ENCODE measurements at regions not wholly inside any gene's neighbourhood (a gene's known extent, or its start where the extent isn't known, plus 50 kb on each side); places are given as distances from the start of the nearest gene placed in this dataset.
A peak's percentile ranks its signal among the peaks of the same experiment; 100 is the strongest.
"Not testable (repeated sequence)": the region's sequence is repeated elsewhere in the genome, so short reads cannot be mapped to it uniquely, and the experiment has no call there.

DNA sequence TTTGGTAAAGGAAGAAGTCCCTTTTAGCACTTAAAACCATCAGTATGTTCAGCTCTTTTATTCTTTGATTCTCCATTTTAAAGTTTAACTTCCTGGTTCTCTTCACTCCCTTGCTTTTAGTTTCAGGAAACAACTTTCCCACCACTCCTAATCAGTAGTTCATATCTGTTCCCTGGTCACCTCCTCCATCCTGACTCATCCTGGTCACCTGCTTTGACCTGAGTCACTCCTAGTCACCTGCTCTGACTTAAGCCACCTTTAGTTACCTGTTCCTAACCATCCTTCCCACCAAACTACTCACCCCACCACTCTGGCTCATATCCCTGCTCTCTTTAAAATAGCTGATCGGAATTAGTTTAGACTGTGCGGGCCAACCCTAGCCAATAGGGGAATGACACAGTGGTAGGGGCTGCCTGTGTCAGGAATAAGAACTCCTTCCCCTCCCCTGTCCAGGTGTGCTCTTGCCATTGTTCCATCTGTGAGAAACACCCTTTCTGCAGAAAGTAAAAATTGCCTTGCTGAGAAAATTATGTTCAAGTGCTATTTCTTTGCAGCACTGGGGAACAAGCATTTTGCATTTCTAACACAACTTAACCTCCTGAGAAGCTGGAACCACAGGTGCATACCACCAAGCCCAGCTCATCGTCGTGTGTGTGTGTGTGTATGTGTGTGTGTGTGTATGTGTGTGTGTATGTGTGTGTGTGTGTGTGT lies 204.0 kb upstream of the MAOA start:
- H3K4me1 ChIP-seq (ENCODE audit: control insufficient read depth, insufficient read depth, low read length, poor library complexity, severe bottlenecking); H3K27ac ChIP-seq (ENCODE audit: insufficient read depth, low read length, poor library complexity, severe bottlenecking); H3K4me3 Mint-ChIP-seq; H3K4me3 ChIP-seq (ENCODE audit: low read depth, low read length); H3K36me3 Mint-ChIP-seq; H3K36me3 ChIP-seq (ENCODE audit: control insufficient read depth, insufficient read depth, low read length); H3K4me1 Mint-ChIP-seq; DNase-seq; H3K27me3 ChIP-seq (ENCODE audit: control insufficient read depth, insufficient read depth, low read length); ATAC-seq (ENCODE audit: low read depth in 2 of 2); H3K27ac Mint-ChIP-seq; H3K27me3 Mint-ChIP-seq: not testable (repeated sequence)
- peaks cover 18 to 29% of the 10 kb centered on the region in 2 experiments for H3K9me3 ChIP-seq (ENCODE audit: control insufficient read depth in 2 of 2, low read length in 2 of 2)
- H3K9me3 Mint-ChIP-seq, result peaks cover 0 to 23% (median 4%) of the 10 kb centered on the region in 7 donors

DNA sequence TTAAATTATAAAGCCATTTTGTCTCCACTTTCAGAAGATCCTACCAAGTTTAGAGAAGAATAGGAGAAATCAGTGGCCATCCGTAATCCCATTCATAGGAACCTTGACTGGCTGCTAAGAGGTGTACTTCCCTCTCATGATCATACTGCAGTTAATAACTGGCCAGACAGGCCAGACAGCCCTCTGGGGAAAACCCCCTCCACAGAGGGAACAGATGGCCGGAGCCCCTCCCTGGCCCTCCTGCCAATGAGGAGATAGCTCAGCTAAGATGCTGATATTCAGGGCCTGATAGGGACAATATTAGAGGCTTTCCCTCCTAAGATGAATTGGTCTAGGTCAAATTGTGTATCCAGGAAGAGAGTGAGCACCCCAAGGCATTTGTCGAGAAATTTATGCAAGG lies 200.0 kb upstream of the MAOA start:
- ATAC-seq (ENCODE audit: low read depth in 2 of 2), result no peak
- Histone ChIP-seq H3K4me3 (ENCODE audit: low read depth, low read length) (no peak overlapping the region), H3K36me3 (ENCODE audit: control insufficient read depth, insufficient read depth, low read length) (no peaks in the 10 kb centered on the region), H3K4me1 (ENCODE audit: control insufficient read depth, insufficient read depth, low read length, poor library complexity, severe bottlenecking) (no peaks in the 10 kb centered on the region), H3K27ac (ENCODE audit: insufficient read depth, low read length, poor library complexity, severe bottlenecking) (no peak overlapping the region), H3K9me3 (ENCODE audit: control insufficient read depth in 2 of 2, low read length in 2 of 2) (peaks cover 10 to 23% of the 10 kb centered on the region in 2 experiments), H3K27me3 (ENCODE audit: control insufficient read depth, insufficient read depth, low read length) (no peaks in the 10 kb centered on the region)
- Mint-ChIP-seq H3K4me1 (no peaks in the 10 kb centered on the region), H3K27ac (no peak overlapping the region), H3K9me3 (peaks cover 0 to 12% (median 2%) of the 10 kb centered on the region in 7 donors), H3K4me3 (no peak overlapping the region), H3K36me3 (no peaks in the 10 kb centered on the region), H3K27me3 (no peaks in the 10 kb centered on the region)
- DNase-seq, result no peak

DNA sequence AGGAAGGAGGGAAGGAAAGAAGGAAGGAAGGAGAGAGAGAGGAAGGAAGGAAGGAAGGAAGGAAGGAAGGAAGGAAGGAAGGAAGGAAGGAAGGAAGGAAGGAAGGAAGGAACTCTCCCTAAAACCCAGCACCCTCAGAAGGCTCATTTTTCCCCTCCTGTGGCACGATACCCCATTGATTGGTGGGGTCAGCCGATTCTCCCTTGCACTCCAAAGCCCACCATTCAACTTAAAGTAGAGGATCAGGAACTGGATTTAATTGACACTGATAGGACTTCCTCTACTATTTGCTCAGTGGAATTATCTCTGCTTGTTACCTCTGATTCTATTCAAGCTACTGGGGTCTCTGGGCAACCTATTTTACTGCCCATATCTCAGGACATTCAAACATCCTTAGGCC lies 199.2 kb upstream of the MAOA start:
- Histone ChIP-seq H3K4me1 (ENCODE audit: control insufficient read depth, insufficient read depth, low read length, poor library complexity, severe bottlenecking) (no peaks in the 10 kb centered on the region), H3K27ac (ENCODE audit: insufficient read depth, low read length, poor library complexity, severe bottlenecking) (no peak overlapping the region), H3K9me3 (ENCODE audit: control insufficient read depth in 2 of 2, low read length in 2 of 2) (peaks cover 4 to 15% of the 10 kb centered on the region in 2 experiments), H3K4me3 (ENCODE audit: low read depth, low read length) (no peak overlapping the region), H3K27me3 (ENCODE audit: control insufficient read depth, insufficient read depth, low read length) (no peaks in the 10 kb centered on the region), H3K36me3 (ENCODE audit: control insufficient read depth, insufficient read depth, low read length) (no peaks in the 10 kb centered on the region)
- Mint-ChIP-seq H3K36me3 (no peaks in the 10 kb centered on the region), H3K27ac (no peak overlapping the region), H3K4me3 (no peak overlapping the region), H3K27me3 (no peaks in the 10 kb centered on the region), H3K4me1 (no peaks in the 10 kb centered on the region), H3K9me3 (peaks cover 0 to 9% (median 2%) of the 10 kb centered on the region in 7 donors)
- no peak for DNase-seq
- no peak for ATAC-seq (ENCODE audit: low read depth in 2 of 2)

DNA sequence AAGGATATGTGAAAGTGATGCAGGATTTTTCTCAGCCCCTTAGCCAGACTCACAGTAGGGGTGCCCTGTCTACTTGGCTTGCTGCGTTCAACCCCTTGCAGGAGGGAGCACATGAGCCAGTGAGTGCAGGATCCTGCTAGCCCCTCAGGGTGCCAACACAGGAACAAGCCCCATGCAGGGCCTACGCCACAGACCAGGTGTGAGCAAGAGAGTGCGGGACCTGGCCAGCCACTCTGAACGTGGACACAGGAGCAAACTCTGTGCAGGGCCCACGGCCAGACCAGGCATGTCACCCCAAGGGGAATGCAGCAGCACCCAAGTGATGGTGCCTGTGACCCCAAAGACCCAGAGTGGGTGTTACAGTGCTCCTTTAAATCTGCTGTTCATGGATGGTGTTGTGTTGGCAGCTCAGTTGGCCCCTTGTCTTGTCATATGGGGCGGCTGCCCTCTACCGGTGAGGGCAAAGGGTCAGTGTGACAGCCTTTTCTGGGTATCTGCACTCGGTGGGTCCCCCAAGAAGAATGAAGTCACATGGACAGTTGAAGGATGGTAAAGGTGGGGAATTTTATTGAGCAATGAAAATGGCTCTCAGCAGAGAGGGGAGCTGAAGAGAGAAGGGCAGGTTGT lies 188.4 kb upstream of the MAOA start:
- Mint-ChIP-seq H3K4me3 (peak overlapping the region in 1 of 4 donors; percentile 24), H3K36me3 (no peaks in the 10 kb centered on the region), H3K9me3 (peaks cover 0 to 4% (median 0%) of the 10 kb centered on the region in 7 donors), H3K27ac (peak overlapping the region; percentile 8 to 83 (median 72)), H3K4me1 (peaks cover 19 to 46% (median 25%) of the 10 kb centered on the region in 4 donors), H3K27me3 (no peaks in the 10 kb centered on the region)
- Histone ChIP-seq H3K9me3 (ENCODE audit: control insufficient read depth in 2 of 2, low read length in 2 of 2) (no peaks in the 10 kb centered on the region), H3K4me1 (ENCODE audit: control insufficient read depth, insufficient read depth, low read length, poor library complexity, severe bottlenecking) (peaks cover 23% of the 10 kb centered on the region), H3K4me3 (ENCODE audit: low read depth, low read length) (peak overlapping the region; percentile 35), H3K36me3 (ENCODE audit: control insufficient read depth, insufficient read depth, low read length) (no peaks in the 10 kb centered on the region), H3K27me3 (ENCODE audit: control insufficient read depth, insufficient read depth, low read length) (no peaks in the 10 kb centered on the region), H3K27ac (ENCODE audit: insufficient read depth, low read length, poor library complexity, severe bottlenecking) (peak overlapping the region; percentile 33)
- ATAC-seq (ENCODE audit: low read depth in 2 of 2) (no peak), DNase-seq (peak in 1 of 3 donors; percentile 44)

DNA sequence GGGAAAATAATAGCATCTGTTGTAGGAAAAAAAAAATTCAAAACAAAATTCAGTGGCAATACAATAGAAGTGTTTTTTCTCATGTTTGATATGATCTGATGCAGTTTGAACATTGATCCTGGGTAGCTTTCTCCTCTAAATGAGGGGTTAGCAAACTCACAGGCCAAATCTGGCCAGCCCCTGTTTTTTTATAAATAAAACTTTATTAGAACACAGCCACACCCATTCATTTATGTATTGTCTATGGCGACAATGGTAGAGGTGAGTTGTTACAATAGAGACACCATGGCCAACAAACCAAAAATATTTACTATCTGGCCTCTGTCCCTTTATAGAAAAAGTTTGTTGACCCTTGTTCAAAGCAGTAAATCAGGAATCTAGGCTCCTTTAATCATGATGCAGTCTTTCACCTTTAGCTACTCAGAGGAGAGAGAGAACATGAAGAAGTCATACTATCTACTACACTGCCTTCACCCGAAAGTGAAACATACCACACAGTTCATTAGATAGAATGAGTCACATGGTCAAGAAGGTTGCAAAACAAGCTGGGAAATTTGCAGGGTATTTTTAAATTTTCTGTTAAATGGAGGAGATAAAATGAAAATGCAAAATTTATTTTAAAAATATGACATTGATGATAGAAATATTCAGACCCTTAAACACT lies 186.6 kb upstream of the MAOA start:
- peaks cover 0 to 4% (median 0%) of the 10 kb centered on the region in 7 donors for H3K9me3 Mint-ChIP-seq
- peak overlapping the region in 1 of 4 donors; percentile 2 for H3K4me3 Mint-ChIP-seq
- peak; percentile 79 to 89 for ATAC-seq (ENCODE audit: low read depth in 2 of 2)
- no peaks in the 10 kb centered on the region for H3K9me3 ChIP-seq (ENCODE audit: control insufficient read depth in 2 of 2, low read length in 2 of 2)
- peak overlapping the region; percentile 22 for H3K4me3 ChIP-seq (ENCODE audit: low read depth, low read length)
- H3K36me3 ChIP-seq (ENCODE audit: control insufficient read depth, insufficient read depth, low read length), result no peaks in the 10 kb centered on the region
- H3K27ac Mint-ChIP-seq, result peak overlapping the region in 2 of 3 donors; percentile 9 to 97
- peaks cover 17 to 46% (median 25%) of the 10 kb centered on the region in 4 donors for H3K4me1 Mint-ChIP-seq
- H3K4me1 ChIP-seq (ENCODE audit: control insufficient read depth, insufficient read depth, low read length, poor library complexity, severe bottlenecking), result peaks cover 23% of the 10 kb centered on the region
- H3K27me3 Mint-ChIP-seq, result no peaks in the 10 kb centered on the region
- no peaks in the 10 kb centered on the region for H3K27me3 ChIP-seq (ENCODE audit: control insufficient read depth, insufficient read depth, low read length)
- H3K27ac ChIP-seq (ENCODE audit: insufficient read depth, low read length, poor library complexity, severe bottlenecking), result no peak overlapping the region
- no peaks in the 10 kb centered on the region for H3K36me3 Mint-ChIP-seq
- peak in 1 of 3 donors; percentile 67 for DNase-seq

DNA sequence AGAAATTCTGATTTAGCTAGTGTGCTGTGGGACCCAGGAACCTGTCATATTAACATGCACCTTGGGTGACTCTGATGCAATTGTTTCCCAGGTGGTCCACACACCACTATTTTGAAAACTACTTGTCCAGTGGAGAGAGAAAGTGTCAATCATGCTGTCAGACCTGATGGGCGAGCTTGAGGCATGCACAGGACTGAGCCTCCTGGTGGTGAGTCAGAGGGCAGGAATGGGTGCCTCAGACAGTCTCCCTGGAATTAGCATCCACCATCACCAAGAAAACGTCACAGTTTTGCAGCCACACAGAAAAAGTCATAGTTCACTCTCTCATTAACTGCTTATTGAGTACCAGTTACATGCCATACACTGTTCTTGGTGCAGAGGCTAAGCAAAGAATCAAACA lies 181.8 kb upstream of the MAOA start:
- Histone ChIP-seq H3K27me3 (ENCODE audit: control insufficient read depth, insufficient read depth, low read length) (no peaks in the 10 kb centered on the region), H3K4me3 (ENCODE audit: low read depth, low read length) (no peak overlapping the region), H3K9me3 (ENCODE audit: control insufficient read depth in 2 of 2, low read length in 2 of 2) (no peaks in the 10 kb centered on the region), H3K36me3 (ENCODE audit: control insufficient read depth, insufficient read depth, low read length) (no peaks in the 10 kb centered on the region), H3K27ac (ENCODE audit: insufficient read depth, low read length, poor library complexity, severe bottlenecking) (no peak overlapping the region), H3K4me1 (ENCODE audit: control insufficient read depth, insufficient read depth, low read length, poor library complexity, severe bottlenecking) (peaks cover 3% of the 10 kb centered on the region)
- H3K36me3 Mint-ChIP-seq, result no peaks in the 10 kb centered on the region
- ATAC-seq (ENCODE audit: low read depth in 2 of 2), result no peak
- peaks cover 0 to 4% (median 0%) of the 10 kb centered on the region in 7 donors for H3K9me3 Mint-ChIP-seq
- peaks cover 3 to 12% (median 8%) of the 10 kb centered on the region in 4 donors for H3K4me1 Mint-ChIP-seq
- H3K27me3 Mint-ChIP-seq, result no peaks in the 10 kb centered on the region
- no peak for DNase-seq
- H3K4me3 Mint-ChIP-seq, result no peak overlapping the region
- H3K27ac Mint-ChIP-seq, result no peak overlapping the region

DNA sequence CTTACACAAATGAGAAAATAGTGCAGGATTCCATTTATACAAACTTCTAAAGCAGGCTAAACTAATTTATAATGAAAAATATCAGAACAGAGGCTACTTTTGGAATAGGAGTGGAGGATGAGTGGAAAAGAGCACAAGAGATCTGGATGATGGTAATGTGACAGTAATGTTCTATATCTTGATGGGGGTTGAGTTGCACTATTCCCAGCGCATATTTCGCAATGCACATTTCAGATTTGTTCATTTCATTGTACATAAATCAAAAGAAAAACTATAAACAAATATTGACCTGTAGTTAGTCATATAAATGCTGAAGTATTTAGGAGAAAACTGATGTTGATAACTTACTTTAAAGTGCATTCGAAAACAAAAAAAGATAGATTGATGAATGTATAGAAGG lies 177.0 kb upstream of the MAOA start:
- no peaks in the 10 kb centered on the region for H3K36me3 Mint-ChIP-seq
- DNase-seq, result no peak
- Histone ChIP-seq H3K27ac (ENCODE audit: insufficient read depth, low read length, poor library complexity, severe bottlenecking) (no peak overlapping the region), H3K4me1 (ENCODE audit: control insufficient read depth, insufficient read depth, low read length, poor library complexity, severe bottlenecking) (peaks cover 4% of the 10 kb centered on the region), H3K27me3 (ENCODE audit: control insufficient read depth, insufficient read depth, low read length) (no peaks in the 10 kb centered on the region), H3K4me3 (ENCODE audit: low read depth, low read length) (no peak overlapping the region), H3K36me3 (ENCODE audit: control insufficient read depth, insufficient read depth, low read length) (no peaks in the 10 kb centered on the region), H3K9me3 (ENCODE audit: control insufficient read depth in 2 of 2, low read length in 2 of 2) (peaks cover 0 to 7% of the 10 kb centered on the region in 2 experiments)
- H3K4me1 Mint-ChIP-seq, result peaks cover 4 to 23% (median 15%) of the 10 kb centered on the region in 4 donors
- no peaks in the 10 kb centered on the region for H3K27me3 Mint-ChIP-seq
- H3K9me3 Mint-ChIP-seq, result peaks cover 0 to 8% (median 0%) of the 10 kb centered on the region in 7 donors
- ATAC-seq (ENCODE audit: low read depth in 2 of 2), result no peak
- H3K27ac Mint-ChIP-seq, result peak overlapping the region in 1 of 3 donors; percentile 26
- H3K4me3 Mint-ChIP-seq, result no peak overlapping the region
